NCI-H510A treated with DMSO at 0.1 percent for 48 hours (cell line): ENCODE measurements at regions not wholly inside any gene's neighbourhood (a gene's known extent, or its start where the extent isn't known, plus 50 kb on each side); places are given as distances from the start of the nearest gene placed in this dataset.

Source experiments
- DNase-seq: peaks from one replicate; lab custom pipeline; 2025; lab: John Stamatoyannopoulos, UW

DNA sequence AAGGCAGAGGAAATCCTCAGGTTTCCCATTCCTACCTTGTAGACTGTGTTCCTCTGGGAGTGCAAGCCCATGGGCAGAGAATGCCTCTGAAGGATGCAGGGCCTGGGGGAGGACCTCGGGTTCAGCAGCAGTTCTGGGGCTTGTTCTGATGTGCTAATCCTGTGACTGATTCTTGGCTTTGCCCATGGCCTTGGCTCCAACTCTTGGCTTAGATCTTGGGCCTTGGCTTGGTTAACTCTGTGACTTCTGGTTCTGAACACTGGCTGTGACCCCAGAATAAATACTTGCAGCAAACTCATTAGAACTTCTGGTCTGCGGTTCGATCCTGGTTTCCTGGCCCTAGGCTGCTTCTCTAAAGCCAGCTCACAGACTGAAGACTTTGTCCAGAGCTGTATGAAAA is 366.9 kb upstream of the ZEB2 start:
- no peak for DNase-seq

GRCh38 chr2:144877893-144878292 is 358.0 kb upstream of the ZEB2 start:
- DNase-seq = no peak

- DNase-seq = no peak
Measured at GRCh38 chr2:144876013-144876412, 356.1 kb upstream of the ZEB2 start.

DNA sequence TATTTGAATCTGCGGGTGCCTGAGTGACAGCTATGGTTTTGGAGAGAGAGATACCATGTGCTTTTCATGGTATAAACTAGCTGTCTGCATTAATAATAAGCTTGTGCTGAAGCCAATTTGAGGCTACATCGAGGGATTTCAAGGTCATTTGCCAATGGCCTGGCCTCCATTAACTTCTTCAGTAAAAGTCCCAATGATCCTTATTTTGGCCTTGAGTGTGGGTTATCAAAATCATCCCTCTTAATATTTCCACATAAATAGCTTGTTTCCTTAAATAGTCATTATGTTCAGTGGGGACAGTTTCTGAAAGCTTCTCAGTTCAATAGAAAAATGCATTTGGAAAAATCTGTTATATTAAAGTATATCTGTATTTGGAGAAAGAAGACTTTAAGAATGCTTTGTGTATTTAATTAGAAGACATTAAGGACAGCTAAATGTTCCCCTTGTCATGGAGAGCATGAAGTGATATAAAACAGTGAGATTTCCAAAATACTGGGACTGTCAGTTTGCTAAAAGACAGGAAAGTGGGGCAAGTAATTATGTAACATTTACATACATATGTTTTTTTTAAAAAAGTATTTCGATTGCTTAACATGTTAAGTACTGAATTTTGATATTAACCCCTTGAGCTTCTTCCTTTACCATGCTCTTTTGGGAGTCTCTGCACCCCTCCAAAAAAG is 355.5 kb upstream of the ZEB2 start:
- no peak for DNase-seq

GRCh38 chr2:144865670-144866069 is 345.8 kb upstream of the ZEB2 start:
- no peak for DNase-seq

GRCh38 chr2:144859716-144860115 is 339.8 kb upstream of the ZEB2 start:
- no peak for DNase-seq

- DNase-seq = no peak
Measured at GRCh38 chr2:144858211-144858610, 338.3 kb upstream of the ZEB2 start.

DNA sequence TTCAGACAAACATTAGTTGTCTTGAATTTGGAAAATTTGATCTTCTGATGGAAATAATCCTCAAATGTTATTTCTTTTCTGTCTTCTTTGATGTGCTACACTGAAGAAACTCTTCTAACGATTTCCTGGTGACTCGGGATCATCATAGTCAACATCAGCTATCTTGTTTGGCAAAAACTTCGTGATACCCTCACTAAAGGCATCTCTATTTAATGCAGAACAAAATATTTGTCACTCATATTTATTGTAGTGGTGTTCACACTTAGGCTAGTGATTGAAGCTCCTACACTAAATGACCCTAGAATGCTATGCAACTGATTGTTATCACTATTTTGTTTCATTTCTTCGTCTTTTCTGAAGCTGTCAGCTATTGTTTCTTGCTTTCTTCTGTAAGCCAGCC is 334.7 kb upstream of the ZEB2 start:
- DNase-seq = no peak

DNA sequence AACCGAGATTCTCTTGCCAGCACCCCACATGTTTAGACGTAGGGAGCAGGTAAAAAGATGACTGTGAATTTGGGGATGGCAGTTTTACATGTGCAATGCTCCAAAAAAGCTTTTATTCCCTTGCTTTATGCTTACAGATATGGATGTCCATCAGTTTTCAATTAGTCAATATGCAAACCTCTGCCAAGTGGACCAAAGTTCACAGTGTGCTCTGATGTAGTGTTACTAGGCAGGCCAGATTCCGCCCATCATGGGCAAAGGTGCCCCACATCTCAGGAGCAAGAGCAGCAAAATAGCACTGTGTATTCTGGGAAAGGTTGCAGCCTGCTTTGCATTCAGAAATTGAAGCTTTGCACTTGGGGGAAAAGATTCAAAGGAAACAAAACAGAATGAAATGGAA is 329.7 kb upstream of the ZEB2 start:
- no peak for DNase-seq

GRCh38 chr2:144848423-144848822 is 328.5 kb upstream of the ZEB2 start:
- DNase-seq = no peak

DNA sequence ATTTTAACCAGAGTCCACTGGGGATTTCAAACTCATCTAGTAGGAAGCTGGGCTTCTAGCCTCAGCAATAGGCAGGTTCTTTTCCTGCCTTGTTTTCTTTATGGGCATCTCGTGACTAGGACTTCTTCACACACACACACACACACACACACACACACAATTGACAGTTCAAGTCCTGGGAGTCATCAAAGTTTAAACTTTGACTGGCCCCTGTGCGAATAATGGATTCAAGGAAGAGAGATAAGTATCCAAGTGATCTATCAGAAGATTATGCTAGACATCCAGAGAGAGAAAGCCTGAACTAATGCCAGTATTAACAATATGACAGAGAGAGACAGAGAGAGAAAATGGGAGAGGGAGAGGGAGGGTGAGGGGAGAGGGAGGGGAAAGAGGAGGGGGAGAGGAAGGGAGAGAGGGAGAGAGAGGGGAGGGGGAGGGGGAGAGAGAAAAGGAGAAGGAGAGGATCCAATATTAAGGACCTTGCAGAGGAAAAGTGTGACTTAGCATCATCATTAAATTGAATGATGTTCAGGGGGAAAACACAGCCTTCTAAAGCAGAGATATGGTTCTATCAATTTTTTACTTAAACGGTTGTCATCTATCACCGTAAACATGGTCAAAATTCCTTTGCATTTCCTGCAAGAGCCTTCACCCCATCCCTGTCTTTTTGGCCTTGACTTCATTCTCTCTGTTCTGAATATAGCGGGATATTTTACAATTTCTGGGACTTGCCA is 327.6 kb upstream of the ZEB2 start:
- DNase-seq = no peak

DNA sequence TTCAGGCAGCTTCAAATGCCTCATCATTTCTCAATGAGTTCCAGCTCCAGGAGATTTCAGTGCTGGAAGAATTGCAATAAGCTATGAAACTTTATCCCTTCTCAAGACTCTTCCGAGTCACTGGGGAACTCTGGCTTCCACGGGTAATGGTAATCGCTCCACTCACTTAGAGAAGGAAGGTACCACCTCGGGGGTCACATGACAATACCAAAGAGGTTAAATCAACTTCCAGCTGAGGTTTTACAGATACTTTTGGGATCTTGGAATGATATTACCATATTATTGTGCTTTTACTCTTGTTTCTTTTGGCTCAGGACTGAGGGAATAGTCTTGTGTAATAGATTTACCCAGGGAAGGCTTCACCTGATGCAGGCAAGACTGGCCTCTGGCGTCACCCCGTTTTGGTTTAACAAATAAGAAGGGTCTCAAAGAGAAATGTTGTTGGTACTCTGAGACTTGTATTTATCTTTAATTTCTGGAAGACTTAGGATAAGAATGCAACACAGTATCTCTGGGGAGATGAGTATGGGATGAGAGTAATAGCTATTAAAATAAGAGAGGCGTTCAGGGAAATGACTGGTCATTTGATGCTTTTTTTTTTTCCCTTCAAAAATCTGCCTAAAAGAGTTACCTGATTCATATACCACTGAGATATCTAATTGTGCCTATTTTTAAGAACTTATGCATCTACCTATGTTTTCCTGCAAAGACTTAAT is 316.9 kb upstream of the ZEB2 start:
- DNase-seq = no peak

DNA sequence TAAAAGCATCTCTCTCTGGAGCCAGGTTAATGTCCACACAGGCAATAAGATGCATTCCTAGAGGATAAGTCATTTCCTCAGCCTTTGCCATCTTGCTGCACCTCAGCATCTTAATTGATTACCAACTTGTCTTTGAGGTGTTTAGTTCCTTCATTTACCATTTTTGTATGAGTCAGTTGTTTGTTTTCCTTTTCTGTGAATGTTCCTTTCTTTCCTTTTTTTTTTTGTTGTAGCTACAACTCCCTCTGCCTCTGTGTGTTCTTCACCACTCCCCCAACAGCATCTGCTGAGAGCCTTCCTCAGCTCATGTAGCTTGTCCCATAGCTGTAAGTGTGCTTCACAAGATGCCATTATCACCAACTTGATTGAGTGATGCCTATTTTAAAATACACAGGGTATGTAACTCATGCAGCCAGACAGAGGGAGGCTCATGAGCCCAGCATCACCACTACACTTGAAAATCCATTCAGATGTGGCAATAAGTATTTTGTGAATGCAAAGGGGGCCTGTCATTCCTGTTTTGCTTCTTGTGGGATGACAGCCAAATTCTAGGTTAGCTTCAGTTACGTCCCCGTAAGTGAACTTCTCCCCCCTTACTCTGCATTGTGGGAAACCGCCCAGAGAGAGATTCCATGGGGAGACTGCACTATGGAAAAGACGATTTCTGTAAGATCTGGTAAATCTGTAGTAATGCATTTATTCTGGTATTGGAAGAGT is 315.9 kb upstream of the ZEB2 start:
- DNase-seq = no peak

- no peak for DNase-seq
Measured at GRCh38 chr2:144834998-144835633, 315.2 kb upstream of the ZEB2 start.

DNA sequence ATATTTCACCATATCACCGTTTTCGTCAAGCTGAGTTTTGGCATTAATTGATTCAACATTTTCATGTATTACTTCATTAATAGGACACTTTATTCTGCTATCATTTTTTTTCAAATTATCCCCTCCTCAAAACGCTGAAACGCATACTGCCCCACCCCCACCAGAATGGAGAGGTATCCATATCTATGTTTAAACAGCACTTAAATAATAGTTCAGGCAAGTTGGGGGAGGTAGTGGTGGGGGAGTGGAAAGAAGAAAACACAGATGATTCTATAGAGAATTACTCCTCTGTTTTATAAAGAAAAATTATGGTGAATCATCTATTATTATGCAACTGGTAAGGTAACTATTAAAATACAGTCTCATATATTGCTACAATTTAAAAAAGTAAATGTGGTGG is 314.4 kb upstream of the ZEB2 start:
- DNase-seq = no peak

DNA sequence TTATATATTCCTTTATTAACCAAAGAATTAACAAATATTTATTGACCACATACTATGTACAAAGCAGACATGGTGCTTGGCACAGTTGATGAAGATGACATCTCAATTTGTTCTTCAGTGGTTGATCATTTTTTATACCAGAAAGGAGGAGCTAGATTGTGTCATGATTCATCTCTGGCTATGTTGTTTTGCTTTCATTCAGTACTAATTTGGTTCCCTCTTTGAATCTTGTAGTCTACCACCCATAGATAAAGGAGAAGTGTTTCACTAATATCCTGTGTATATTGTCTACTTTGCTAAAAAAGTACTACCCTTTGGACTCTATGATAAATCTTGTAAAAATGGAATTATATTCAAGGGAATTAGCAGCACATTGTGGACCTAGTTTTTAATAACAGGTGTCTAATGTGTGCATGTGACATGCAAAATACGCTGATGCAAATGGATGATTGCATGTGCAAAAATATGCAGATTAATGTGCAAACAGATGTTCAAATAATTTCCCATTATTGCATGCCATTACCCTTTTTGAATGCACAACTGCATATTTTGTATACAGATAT is 313.2 kb upstream of the ZEB2 start:
- DNase-seq = no peak

DNA sequence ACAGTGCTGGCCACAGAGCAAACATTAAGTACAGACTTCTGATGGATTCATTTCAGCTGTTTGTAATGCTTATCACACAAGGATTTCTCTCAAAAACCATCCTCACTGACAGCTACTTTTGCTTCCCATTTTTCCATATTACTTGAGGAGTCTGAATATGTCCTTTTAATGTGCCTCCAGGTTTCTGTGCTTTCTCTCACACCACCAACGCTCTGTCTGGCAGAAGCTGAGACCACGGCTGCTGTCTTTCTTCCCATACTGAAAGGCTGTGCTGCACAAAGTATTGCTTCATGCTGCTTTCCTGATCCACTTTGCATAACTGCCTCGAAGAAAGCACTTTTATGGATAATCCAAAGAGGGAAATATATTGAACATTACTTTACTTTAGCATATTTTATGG is 312.1 kb upstream of the ZEB2 start:
- no peak for DNase-seq

GRCh38 chr2:144830543-144830942 is 310.6 kb upstream of the ZEB2 start:
- DNase-seq = no peak

- DNase-seq = no peak
Measured at GRCh38 chr2:144827404-144827803, 307.5 kb upstream of the ZEB2 start.

DNA sequence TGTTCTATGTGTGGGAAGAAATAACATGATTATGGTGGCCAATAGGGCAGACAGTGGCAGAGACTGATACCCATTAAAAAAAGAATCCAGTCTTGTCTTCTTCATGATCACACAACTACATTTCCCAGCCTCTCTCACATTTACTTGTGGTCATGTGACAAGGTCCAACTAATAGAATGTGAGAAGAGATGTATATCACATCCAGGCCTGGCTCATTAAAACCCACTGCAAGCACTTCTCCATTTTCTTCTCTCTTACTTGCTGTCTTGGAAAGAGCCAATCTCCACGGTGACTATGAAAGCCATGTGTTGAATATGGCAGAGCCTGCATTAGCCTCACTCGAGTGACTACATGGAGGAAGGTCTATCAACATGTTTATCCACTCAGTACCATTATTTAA is 306.2 kb upstream of the ZEB2 start:
- DNase-seq = no peak

DNA sequence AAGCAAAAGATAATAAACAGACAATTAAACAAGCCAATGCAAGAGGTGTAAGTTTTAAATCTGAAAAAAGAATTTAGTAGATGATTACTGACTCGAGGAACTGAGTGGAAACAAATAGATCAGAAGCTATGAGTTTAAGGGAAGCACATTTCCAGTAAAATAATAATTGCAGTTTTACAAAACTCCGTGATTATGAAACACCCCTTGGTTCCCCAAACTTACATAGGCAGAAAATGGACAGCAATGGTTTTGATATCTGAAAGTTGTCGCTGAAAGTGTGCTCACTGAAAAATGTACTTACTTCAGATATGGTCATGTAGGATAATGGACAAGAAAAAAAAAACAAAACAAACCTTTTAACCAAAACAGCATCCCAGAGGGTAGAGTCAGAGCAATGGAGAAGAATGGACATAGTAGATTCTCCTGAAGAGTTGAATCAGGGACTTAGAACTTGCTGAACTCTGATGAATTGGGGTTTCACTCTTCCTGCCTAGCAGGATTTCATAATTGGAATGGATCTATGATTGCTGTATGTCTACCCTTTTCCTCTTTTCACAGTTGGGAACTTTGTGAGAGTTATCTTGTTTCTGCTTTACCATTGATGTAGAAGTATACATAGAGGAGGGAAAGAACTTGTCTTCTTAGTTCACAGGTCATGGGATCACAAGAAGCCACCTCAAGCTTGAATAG is 305.6 kb upstream of the ZEB2 start:
- no peak for DNase-seq
